ENCODE measurements at regions not wholly inside any gene's neighbourhood (a gene's known extent, or its start where the extent isn't known, plus 50 kb on each side); places are given as distances from the start of the nearest gene placed in this dataset.
A peak's percentile ranks its signal among the peaks of the same experiment; 100 is the strongest.

GRCh38 chr15:47390208-47390765 is 327.0 kb upstream of the SEMA6D start:
- CTCF ChIA-PET: no interaction called here
- TF ChIP-seq CTCF (conservative IDR thresholded peaks at IDR 0.05; ENCODE audit: low read depth, low read length): no peak
- TF ChIP-seq EZH2 (IDR thresholded peaks at IDR 0.05; ENCODE audit: borderline replicate concordance, low read depth, low read length, poor library complexity, severe bottlenecking): no peak
- intact Hi-C loops (cut with micrococcal nuclease; ENCODE audit: unreplicated experiment): no loop called here
- Histone ChIP-seq H3K9me3 (ENCODE audit: low read depth, low read length, poor library complexity, severe bottlenecking) (no peaks in the 10 kb centered on the region), H3K4me3 (ENCODE audit: low read depth, low read length, poor library complexity, severe bottlenecking) (no peak overlapping the region), H3K27me3 (replicated peaks; ENCODE audit: insufficient read depth, low read depth, low read length, poor library complexity) (no peaks in the 10 kb centered on the region), H3K4me1 (ENCODE audit: insufficient read depth, low read length, poor library complexity, severe bottlenecking) (peaks cover 17% of the 10 kb centered on the region), H3K36me3 (ENCODE audit: insufficient read depth, low read length, poor library complexity, severe bottlenecking) (no peaks in the 10 kb centered on the region), H3K27ac (ENCODE audit: low read depth, low read length, poor library complexity, severe bottlenecking) (no peak overlapping the region)
- BruUV-seq (replicated peaks): no TSS peak
- POLR2A ChIA-PET (ENCODE audit: low non-redundant PET): no interaction called here
- DNase-seq (ENCODE audit: low spot score): no peak

- H3K4me1 ChIP-seq (ENCODE audit: insufficient read depth, low read length, poor library complexity, severe bottlenecking): peaks cover 24% of the 10 kb centered on the region
- no peak overlapping the region for H3K27ac ChIP-seq (ENCODE audit: low read depth, low read length, poor library complexity, severe bottlenecking)
- ChIA-PET CTCF (no interaction called here), POLR2A (ENCODE audit: low non-redundant PET) (no interaction called here)
- no peak overlapping the region for H3K4me3 ChIP-seq (ENCODE audit: low read depth, low read length, poor library complexity, severe bottlenecking)
- no TSS peak for BruUV-seq (replicated peaks)
- no peaks in the 10 kb centered on the region for H3K27me3 ChIP-seq (replicated peaks; ENCODE audit: insufficient read depth, low read depth, low read length, poor library complexity)
- no peaks in the 10 kb centered on the region for H3K36me3 ChIP-seq (ENCODE audit: insufficient read depth, low read length, poor library complexity, severe bottlenecking)
- intact Hi-C loops (cut with micrococcal nuclease; ENCODE audit: unreplicated experiment): no loop called here
- peak; percentile 51 for DNase-seq (ENCODE audit: low spot score)
- no peak for TF ChIP-seq EZH2 (IDR thresholded peaks at IDR 0.05; ENCODE audit: borderline replicate concordance, low read depth, low read length, poor library complexity, severe bottlenecking)
- no peak for TF ChIP-seq CTCF (conservative IDR thresholded peaks at IDR 0.05; ENCODE audit: low read depth, low read length)
- no peaks in the 10 kb centered on the region for H3K9me3 ChIP-seq (ENCODE audit: low read depth, low read length, poor library complexity, severe bottlenecking)
Observed at GRCh38 chr15:47394286-47394809, 323.0 kb upstream of the SEMA6D start.

DNA sequence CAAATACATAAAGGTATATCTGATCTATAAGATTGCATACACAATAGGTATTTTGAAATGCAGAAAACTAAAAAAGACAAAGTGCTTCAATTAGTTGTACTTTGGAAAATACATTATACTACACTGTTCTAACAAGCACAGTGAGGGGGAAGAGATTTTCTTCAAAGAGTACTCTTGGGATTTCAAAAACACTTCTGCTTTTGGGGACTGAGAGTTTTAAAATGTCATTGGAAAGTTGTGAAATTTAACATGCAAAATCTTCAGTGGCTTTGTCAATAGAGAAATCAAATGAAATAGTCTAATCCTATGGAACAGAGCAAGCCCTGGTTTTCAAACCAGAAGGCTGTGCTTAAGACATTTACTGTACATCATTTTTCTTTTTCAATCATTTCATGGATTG is 322.2 kb upstream of the SEMA6D start:
- Histone ChIP-seq H3K4me3 (ENCODE audit: low read depth, low read length, poor library complexity, severe bottlenecking) (no peak overlapping the region), H3K36me3 (ENCODE audit: insufficient read depth, low read length, poor library complexity, severe bottlenecking) (no peaks in the 10 kb centered on the region), H3K27me3 (replicated peaks; ENCODE audit: insufficient read depth, low read depth, low read length, poor library complexity) (no peaks in the 10 kb centered on the region), H3K27ac (ENCODE audit: low read depth, low read length, poor library complexity, severe bottlenecking) (no peak overlapping the region), H3K9me3 (ENCODE audit: low read depth, low read length, poor library complexity, severe bottlenecking) (no peaks in the 10 kb centered on the region), H3K4me1 (ENCODE audit: insufficient read depth, low read length, poor library complexity, severe bottlenecking) (peaks cover 24% of the 10 kb centered on the region)
- DNase-seq (ENCODE audit: low spot score): no peak
- CTCF ChIA-PET: no interaction called here
- intact Hi-C loops (cut with micrococcal nuclease; ENCODE audit: unreplicated experiment): no loop called here
- TF ChIP-seq CTCF (conservative IDR thresholded peaks at IDR 0.05; ENCODE audit: low read depth, low read length) (no peak), EZH2 (IDR thresholded peaks at IDR 0.05; ENCODE audit: borderline replicate concordance, low read depth, low read length, poor library complexity, severe bottlenecking) (no peak)
- POLR2A ChIA-PET (ENCODE audit: low non-redundant PET): no interaction called here
- BruUV-seq (replicated peaks): no TSS peak
